HCT116 (cell line): ENCODE measurements at regions not wholly inside any gene's neighbourhood (a gene's known extent, or its start where the extent isn't known, plus 50 kb on each side); places are given as distances from the start of the nearest gene placed in this dataset.

Experiments
- ATAC-seq: fragments of 200-7000 bp; cut with Tn5 transposase; 2 replicates; pipeline ENCODE4 v1.9.1; 2020; ENCODE audit warnings: mild to moderate bottlenecking, moderate library complexity
- BruUV-seq: library from RNA; stranded (reverse); fragments of 400-500 nt; replicated peaks from 2 replicates; lab custom pipeline; 2021; lab: Mats Ljungman, UMichigan
- CTCF ChIA-PET: fragments of 300-600 bp; sonication (Branson Sonifier 250); formaldehyde crosslinking; loops from one replicate; lab custom pipeline; 2021; ENCODE audit warnings: antibody characterized with exemption; lab: Charles Lee
- POLR2A ChIA-PET: fragments of 300-600, 350-600 bp; sonication (Branson Sonifier 250); formaldehyde crosslinking; loops from one replicate; lab custom pipeline; 2021; ENCODE audit warnings: antibody characterized with exemption; lab: Charles Lee
- RAD21 ChIA-PET, 2 experiments: fragments of 300-600 bp; sonication (Branson Sonifier 250); formaldehyde crosslinking; loops; one replicate each; lab custom pipeline; 2023; ENCODE audit warnings: low total read pairs in 2 of 2; ENCODE audit not compliant: uncharacterized antibody in 2 of 2, unreplicated experiment in 2 of 2, low non-redundant PET in 1 of 2; lab: Charles Lee
- DNase-seq: peaks from one replicate; pipeline ENCODE4 v3.0.0-alpha.2; 2010; ENCODE audit warnings: low read depth, low spot score
- H2AFZ ChIP-seq: fragments of 200-600 bp; shearing (Covaris generic), sonication (generic); 2 replicates; pipeline ENCODE4 v1.6.1; 2017; ENCODE audit warnings: low read depth, mixed run types, mixed read lengths, antibody characterized with exemption, low read length; ENCODE audit not compliant: poor library complexity, severe bottlenecking
- H3K27ac ChIP-seq: 2 replicates; pipeline ENCODE4 v1.5.1; 2012; ENCODE audit warnings: low read depth, low read length
- H3K27me3 ChIP-seq: fragments of 200-600 bp; sonication (generic); 2 replicates; pipeline ENCODE4 v1.6.1; 2016; ENCODE audit warnings: mixed run types, low read length, mixed read lengths; ENCODE audit not compliant: insufficient read depth
- H3K36me3 ChIP-seq, 2 experiments: fragments of 200-500 bp in 1 of 2; fragments of 200-600 bp in 1 of 2; sonication (Bioruptor generic) in 1 of 2; sonication (generic) in 1 of 2; 2 replicates each; pipeline versions ENCODE4 v1.5.1 to v1.6.1; 2014 to 2016; ENCODE audit warnings: low read length in 2 of 2, inconsistent platforms in 1 of 2, mixed read lengths in 1 of 2, mixed run types in 1 of 2; ENCODE audit not compliant: insufficient read depth in 2 of 2, control insufficient read depth in 1 of 2
- H3K4me1 ChIP-seq, 2 experiments: fragments of 200-600 bp in 1 of 2; sonication (generic) in 1 of 2; 2 replicates each; pipeline versions ENCODE4 v1.5.1 to v1.6.1; 2012 to 2017; ENCODE audit warnings: low read length in 2 of 2, inconsistent platforms in 1 of 2, mild to moderate bottlenecking in 1 of 2, mixed read lengths in 1 of 2, mixed run types in 1 of 2, moderate library complexity in 1 of 2; ENCODE audit not compliant: insufficient read depth in 2 of 2, control insufficient read depth in 1 of 2
- H3K4me2 ChIP-seq: fragments of 200-600 bp; sonication (generic); 2 replicates; pipeline ENCODE4 v1.6.1; 2017; ENCODE audit warnings: mixed run types, low read length, mixed read lengths
- H3K4me3 ChIP-seq, 2 experiments: fragments of 200-600 bp in 1 of 2; sonication (generic) in 1 of 2; replicated peaks in 1 of 2; 2 replicates each; pipeline ENCODE4 v1.5.1; 2011 to 2016; ENCODE audit warnings: low read length in 2 of 2, control low read depth in 1 of 2, low read depth in 1 of 2, mild to moderate bottlenecking in 1 of 2, mixed read lengths in 1 of 2, mixed run types in 1 of 2
- H3K79me2 ChIP-seq: fragments of 200-600 bp; sonication (generic); 2 replicates; pipeline ENCODE4 v1.6.1; 2017; ENCODE audit warnings: mild to moderate bottlenecking, mixed run types, low read length, moderate library complexity, mixed read lengths; ENCODE audit not compliant: insufficient read depth
- H3K9ac ChIP-seq: fragments of 200-600 bp; sonication (generic); 2 replicates; pipeline ENCODE4 v1.6.1; 2016; ENCODE audit warnings: low read length, mixed read lengths
- H3K9me2 ChIP-seq: fragments of 200-600 bp; sonication (generic), shearing (Covaris generic); 2 replicates; pipeline ENCODE4 v1.6.1; 2017; ENCODE audit warnings: mixed run types, mild to moderate bottlenecking, moderate library complexity; ENCODE audit not compliant: insufficient read depth
- H3K9me3 ChIP-seq, 2 experiments: fragments of 200-500 bp in 1 of 2; fragments of 200-600 bp in 1 of 2; sonication (Bioruptor generic) in 1 of 2; sonication (generic) in 1 of 2; 2 replicates each; pipeline ENCODE4 v1.6.1; 2014 to 2017; ENCODE audit warnings: low read length in 2 of 2, mixed read lengths in 2 of 2, inconsistent platforms in 1 of 2, low read depth in 1 of 2, mild to moderate bottlenecking in 1 of 2, mixed run types in 1 of 2, moderate library complexity in 1 of 2; ENCODE audit not compliant: control insufficient read depth in 1 of 2, insufficient read depth in 1 of 2
- H4K20me1 ChIP-seq: fragments of 200-600 bp; sonication (generic), shearing (Covaris generic); 2 replicates; pipeline ENCODE4 v1.6.1; 2017; ENCODE audit warnings: mixed run types, mild to moderate bottlenecking, moderate library complexity; ENCODE audit not compliant: insufficient read depth
- CBX3 ChIP-seq: IDR thresholded peaks from 2 replicates; pipeline ENCODE4 v1.6.1; 2012; ENCODE audit warnings: low read depth
- CEBPB ChIP-seq: IDR thresholded peaks from 2 replicates; pipeline ENCODE4 v1.6.1; 2012; ENCODE audit warnings: low read depth
- CTCF ChIP-seq, 3 experiments: fragments of 200-600 bp in 1 of 3; sonication (generic) in 1 of 3; IDR thresholded peaks in 2 of 3; conservative IDR thresholded peaks in 1 of 3; 2 replicates each; pipeline ENCODE4 v1.5.1; 2012 to 2017; ENCODE audit warnings: low read depth in 2 of 3, low read length in 2 of 3, antibody characterized with exemption in 1 of 3, borderline replicate concordance in 1 of 3, control low read depth in 1 of 3, mild to moderate bottlenecking in 1 of 3, mixed read lengths in 1 of 3, mixed run types in 1 of 3, moderate library complexity in 1 of 3; ENCODE audit not compliant: insufficient read depth in 1 of 3
- EGR1 ChIP-seq: IDR thresholded peaks from 2 replicates; pipeline ENCODE4 v1.6.1; 2012; ENCODE audit warnings: low read depth
- ELF1 ChIP-seq: IDR thresholded peaks from 2 replicates; pipeline ENCODE4 v1.6.1; 2012; ENCODE audit warnings: low read depth, borderline replicate concordance
- EZH2 ChIP-seq: fragments of 200-600 bp; sonication (generic); IDR thresholded peaks from 2 replicates; pipeline ENCODE4 v1.6.1; 2017; ENCODE audit warnings: antibody characterized with exemption, mixed run types
- EZH2phosphoT487 ChIP-seq: fragments of 200-600 bp; IDR thresholded peaks from 2 replicates; pipeline ENCODE4 v1.6.1; 2018; ENCODE audit warnings: antibody characterized with exemption, borderline replicate concordance
- POLR2A ChIP-seq: IDR thresholded peaks from 2 replicates; pipeline ENCODE4 v1.7.0; 2011; ENCODE audit warnings: borderline replicate concordance; ENCODE audit not compliant: insufficient read depth, insufficient read length; ENCODE audit errors: extremely low read depth
- POLR2AphosphoS5 ChIP-seq: IDR thresholded peaks from 2 replicates; pipeline ENCODE4 v1.6.1; 2011; ENCODE audit warnings: mild to moderate bottlenecking, low read depth, low read length, moderate library complexity
- RAD21 ChIP-seq: IDR thresholded peaks from 2 replicates; pipeline ENCODE4 v1.6.1; 2012; ENCODE audit warnings: low read depth, mild to moderate bottlenecking
- SIN3A ChIP-seq: IDR thresholded peaks from 2 replicates; pipeline ENCODE4 v1.6.1; 2012; ENCODE audit warnings: low read depth
- SP1 ChIP-seq: IDR thresholded peaks from 2 replicates; pipeline ENCODE4 v1.6.1; 2012; ENCODE audit warnings: low read depth
- SRF ChIP-seq: IDR thresholded peaks from 2 replicates; pipeline ENCODE4 v1.6.1; 2012; ENCODE audit warnings: low read depth
- YY1 ChIP-seq: IDR thresholded peaks from 2 replicates; pipeline ENCODE4 v1.6.1; 2011; ENCODE audit warnings: low read length, low read depth, moderate library complexity, mild to moderate bottlenecking; ENCODE audit not compliant: insufficient replicate concordance; ENCODE audit errors: extremely low read depth
- ZBTB33 ChIP-seq: IDR thresholded peaks from 2 replicates; pipeline ENCODE4 v1.6.1; 2011; ENCODE audit warnings: mild to moderate bottlenecking, low read length, moderate library complexity; ENCODE audit not compliant: insufficient replicate concordance; ENCODE audit errors: extremely low read depth
- intact Hi-C: fragments of 100-400 bp; cut with micrococcal nuclease; formaldehyde crosslinking; loops from 2 replicates; pipeline ENCODE4 v1.10.0; 2022
- TF ChIP-seq, protein P1 (sequence below): IDR thresholded peaks from 2 replicates; pipeline ENCODE4 v1.6.1; 2012

DNA sequence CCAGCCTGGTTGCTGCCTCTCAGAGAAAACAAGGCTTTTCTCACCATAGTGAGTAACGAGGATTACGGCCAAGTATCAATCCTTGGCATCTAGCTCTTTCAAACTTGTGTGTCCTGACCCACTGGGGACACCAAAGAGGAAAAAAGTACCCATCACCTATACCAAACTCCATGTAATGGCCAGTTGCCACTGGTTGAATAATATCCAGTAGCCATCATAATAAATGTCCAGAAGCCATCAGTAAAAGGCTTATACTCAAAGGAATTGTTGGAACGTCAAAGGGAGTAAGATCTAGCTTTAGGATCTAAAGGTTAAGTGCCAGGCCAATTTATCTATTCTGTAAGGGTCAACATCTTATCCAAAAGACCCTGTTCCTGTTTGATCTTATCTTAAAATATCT, 91.1 kb downstream of the PTPRS start (continued):
- TF ChIP-seq, protein P1, sequence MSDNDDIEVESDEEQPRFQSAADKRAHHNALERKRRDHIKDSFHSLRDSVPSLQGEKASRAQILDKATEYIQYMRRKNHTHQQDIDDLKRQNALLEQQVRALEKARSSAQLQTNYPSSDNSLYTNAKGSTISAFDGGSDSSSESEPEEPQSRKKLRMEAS: no peak
- TF ChIP-seq RAD21: no peak
- no peak for TF ChIP-seq POLR2A
- TF ChIP-seq SRF: no peak
- no peak for TF ChIP-seq ZBTB33
- no peak for TF ChIP-seq EZH2
- no peak for TF ChIP-seq EZH2phosphoT487
- TF ChIP-seq SP1: no peak
- TF ChIP-seq POLR2AphosphoS5: no peak
- TF ChIP-seq, all 23 proteins: peak for 0

DNA sequence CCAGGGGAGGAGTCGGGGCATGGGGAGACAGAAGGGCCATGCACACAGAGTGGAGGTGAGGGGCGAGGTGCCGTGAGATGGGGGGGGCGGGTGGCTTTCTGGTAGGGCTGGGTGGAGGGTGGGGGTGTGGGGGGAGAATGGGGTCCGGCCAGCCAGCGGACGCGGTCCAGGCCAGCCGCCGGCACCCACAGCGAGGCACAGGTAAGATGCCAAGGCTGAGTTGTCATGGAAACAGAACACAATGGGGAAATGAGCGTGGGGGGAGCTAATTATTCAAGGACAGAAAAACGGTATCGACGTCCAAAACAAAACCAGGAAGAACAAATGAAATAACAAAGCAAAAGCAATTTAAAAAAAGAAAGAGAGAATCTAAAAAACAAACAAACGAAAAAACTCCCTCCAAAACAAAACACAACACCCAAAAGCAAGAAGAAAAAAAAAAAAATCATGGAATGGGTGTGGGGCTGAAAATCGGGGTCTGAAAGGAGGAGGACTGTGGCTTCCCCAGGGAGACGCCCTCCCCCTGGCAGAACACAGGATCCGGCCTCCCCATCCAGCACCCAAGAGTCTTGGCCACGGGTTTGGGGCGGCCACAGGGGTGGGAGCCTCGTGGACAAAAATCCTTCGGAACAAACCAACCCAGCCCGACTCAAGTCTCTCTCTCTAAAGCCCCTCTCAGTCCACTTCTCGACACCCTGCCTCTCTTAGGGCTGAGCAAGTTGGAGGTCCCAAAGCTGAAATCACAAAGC, 92.5 kb downstream of the PTPRS start:
- no peaks in the 10 kb centered on the region for H3K9me3 ChIP-seq
- no peaks in the 10 kb centered on the region for H3K4me1 ChIP-seq
- H3K4me3 ChIP-seq: no peak overlapping the region
- DNase-seq (no peak), ATAC-seq (no peak)
- no peaks in the 10 kb centered on the region for H3K27me3 ChIP-seq
- no peaks in the 10 kb centered on the region for H3K9me2 ChIP-seq
- intact Hi-C loops: no loop called here
- H3K4me2 ChIP-seq: no peak overlapping the region
- no TSS peak for BruUV-seq
- ChIA-PET RAD21 (no interaction called here), CTCF (no interaction called here), POLR2A (no interaction called here)
- H3K79me2 ChIP-seq: no peaks in the 10 kb centered on the region
- TF ChIP-seq EZH2phosphoT487 (no peak), CEBPB (no peak), SIN3A (no peak), EGR1 (no peak), CBX3 (no peak), CTCF (IDR thresholded peaks at IDR 0.05 in 2 of 3, conservative IDR thresholded peaks at IDR 0.05 in 1 of 3; ENCODE audit: borderline replicate concordance in 1 of 3, insufficient read depth in 1 of 3, low read depth in 2 of 3, low read length in 2 of 3) (no peak), EZH2 (no peak), ELF1 (no peak), ZBTB33 (no peak), YY1 (no peak)
- TF ChIP-seq, protein P1: no peak
- no peak overlapping the region for H2AFZ ChIP-seq
- no peak overlapping the region for H3K9ac ChIP-seq
- no peak overlapping the region for H3K27ac ChIP-seq
- H3K36me3 ChIP-seq: peaks cover 0 to 2% of the 10 kb centered on the region in 2 experiments; a peak in 1 of 4 replicates
- no peaks in the 10 kb centered on the region for H4K20me1 ChIP-seq
